ENCODE measurements at regions not wholly inside any gene's neighbourhood (a gene's known extent, or its start where the extent isn't known, plus 50 kb on each side); places are given as distances from the start of the nearest gene placed in this dataset.

GRCh38 chr9:108634672-108635462 lies 220.9 kb downstream of the ACTL7B start:
- H3K4me1 Mint-ChIP-seq (ENCODE audit: insufficient read depth, unreplicated experiment): peaks cover 20% of the 10 kb centered on the region
- intact Hi-C loops (cut with micrococcal nuclease): loop anchor here (2.0 to 5.0 kb wide), 2 partner anchors 54 to 158 kb away; no protein-coding TSS in a partner anchor
- H3K36me3 Mint-ChIP-seq (ENCODE audit: insufficient read depth, unreplicated experiment): no peaks in the 10 kb centered on the region
- DNase-seq (ENCODE audit: unreplicated experiment): peak; percentile 77
- ChIA-PET POLR2A (interaction anchor here (0.6 to 3.1 kb wide), 21 partner anchors 10 to 1281 kb away, joined by 3 to 36 read pairs (median 5); no protein-coding TSS in a partner anchor), CTCF (interaction anchor here (0.5 to 1.0 kb wide), 2 partner anchors 65 to 69 kb away, joined by 4 read pairs; no protein-coding TSS in a partner anchor)
- no peak for TF ChIP-seq CTCF (IDR thresholded peaks at IDR 0.05; ENCODE audit: unreplicated experiment)
- BruUV-seq (replicated peaks): TSS peak; percentile 81
- no peaks in the 10 kb centered on the region for H3K9me3 Mint-ChIP-seq (ENCODE audit: unreplicated experiment)
- H3K27ac Mint-ChIP-seq (ENCODE audit: low read depth, unreplicated experiment): peak overlapping the region; percentile 98
- peak overlapping the region; percentile 59 for H3K4me3 Mint-ChIP-seq (ENCODE audit: unreplicated experiment)
- H3K27me3 Mint-ChIP-seq (ENCODE audit: insufficient read depth, unreplicated experiment): no peaks in the 10 kb centered on the region

GRCh38 chr9:108634204-108634603 lies 221.6 kb downstream of the ACTL7B start:
- intact Hi-C loops (cut with micrococcal nuclease): loop anchor here (2.0 kb wide), 1 partner anchor 53 kb away; no protein-coding TSS in a partner anchor
- CTCF ChIA-PET: interaction anchor here (0.5 to 1.0 kb wide), 2 partner anchors 64 to 68 kb away, joined by 4 read pairs; no protein-coding TSS in a partner anchor
- peak; percentile 89 for DNase-seq (ENCODE audit: unreplicated experiment)

GRCh38 chr9:108631496-108632285 lies 224.1 kb downstream of the ACTL7B start:
- BruUV-seq (replicated peaks): no TSS peak
- POLR2A ChIA-PET: interaction anchor here (1.0 to 2.5 kb wide), 2 partner anchors 28 to 35 kb away, joined by 3 to 11 read pairs; no protein-coding TSS in a partner anchor
- Mint-ChIP-seq H3K27me3 (ENCODE audit: insufficient read depth, unreplicated experiment) (no peaks in the 10 kb centered on the region), H3K4me3 (ENCODE audit: unreplicated experiment) (no peak overlapping the region), H3K4me1 (ENCODE audit: insufficient read depth, unreplicated experiment) (peaks cover 20% of the 10 kb centered on the region), H3K36me3 (ENCODE audit: insufficient read depth, unreplicated experiment) (peaks cover 7% of the 10 kb centered on the region), H3K27ac (ENCODE audit: low read depth, unreplicated experiment) (no peak overlapping the region), H3K9me3 (ENCODE audit: unreplicated experiment) (no peaks in the 10 kb centered on the region)
- intact Hi-C loops (cut with micrococcal nuclease): no loop called here
- CTCF ChIA-PET: interaction anchor here (1.1 kb wide), 1 partner anchor 198 kb away, joined by 3 read pairs; no protein-coding TSS in a partner anchor
- no peak for DNase-seq (ENCODE audit: unreplicated experiment)
- TF ChIP-seq CTCF (IDR thresholded peaks at IDR 0.05; ENCODE audit: unreplicated experiment): no peak

More at GRCh38 chr9:108634204-108634603, 221.6 kb downstream of the ACTL7B start:
- TF ChIP-seq CTCF (IDR thresholded peaks at IDR 0.05; ENCODE audit: unreplicated experiment): no peak
- Mint-ChIP-seq H3K27ac (ENCODE audit: low read depth, unreplicated experiment) (peak overlapping the region; percentile 98), H3K4me1 (ENCODE audit: insufficient read depth, unreplicated experiment) (peaks cover 20% of the 10 kb centered on the region), H3K36me3 (ENCODE audit: insufficient read depth, unreplicated experiment) (no peaks in the 10 kb centered on the region), H3K4me3 (ENCODE audit: unreplicated experiment) (peak overlapping the region; percentile 59), H3K27me3 (ENCODE audit: insufficient read depth, unreplicated experiment) (no peaks in the 10 kb centered on the region), H3K9me3 (ENCODE audit: unreplicated experiment) (no peaks in the 10 kb centered on the region)
- TSS peak; percentile 86 for BruUV-seq (replicated peaks)
- POLR2A ChIA-PET: interaction anchor here (0.6 to 3.1 kb wide), 20 partner anchors 9 to 1280 kb away, joined by 3 to 36 read pairs (median 5); no protein-coding TSS in a partner anchor
